ENCODE measurements at regions not wholly inside any gene's neighbourhood (a gene's known extent, or its start where the extent isn't known, plus 50 kb on each side); places are given as distances from the start of the nearest gene placed in this dataset.

DNA sequence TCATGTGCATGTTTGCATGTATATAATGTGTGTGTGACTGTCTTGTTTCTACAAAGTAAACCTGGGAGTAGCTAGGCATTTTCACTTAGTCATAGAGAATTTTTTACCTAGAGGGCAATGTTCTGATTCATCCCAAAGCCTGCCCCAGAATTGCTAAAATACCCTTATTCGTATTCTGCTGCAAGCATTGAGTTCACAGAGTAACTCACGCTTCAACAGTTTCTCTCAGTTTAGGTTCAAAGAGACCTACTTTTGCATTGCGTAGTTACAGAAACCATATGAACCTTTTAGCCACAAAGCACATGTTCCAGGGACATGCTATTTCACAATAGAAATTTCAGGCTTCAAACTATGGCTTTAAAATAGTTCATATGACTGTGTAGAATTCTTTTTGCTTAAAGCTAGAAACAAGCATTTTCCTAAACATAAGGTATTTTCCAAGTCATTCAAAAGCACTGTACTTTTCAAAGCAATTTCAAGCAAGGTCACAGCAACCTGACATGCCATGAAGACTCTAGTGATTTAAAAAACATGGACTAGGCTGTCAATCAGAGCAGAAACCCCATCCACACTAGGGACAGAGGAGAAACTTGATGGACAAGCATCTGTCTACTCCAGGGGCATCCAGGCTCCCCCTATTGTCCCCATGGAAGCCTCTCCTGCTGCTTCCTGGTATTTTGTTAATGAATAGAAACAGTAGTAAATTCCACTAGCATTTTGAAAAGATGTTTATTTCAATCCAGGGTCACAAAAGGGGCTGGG is 81.5 kb upstream of the MAPK10 start:
- no peak overlapping the region for H3K4me3 ChIP-seq (ENCODE audit: low read depth, low read length)
- TF ChIP-seq, protein P1, sequence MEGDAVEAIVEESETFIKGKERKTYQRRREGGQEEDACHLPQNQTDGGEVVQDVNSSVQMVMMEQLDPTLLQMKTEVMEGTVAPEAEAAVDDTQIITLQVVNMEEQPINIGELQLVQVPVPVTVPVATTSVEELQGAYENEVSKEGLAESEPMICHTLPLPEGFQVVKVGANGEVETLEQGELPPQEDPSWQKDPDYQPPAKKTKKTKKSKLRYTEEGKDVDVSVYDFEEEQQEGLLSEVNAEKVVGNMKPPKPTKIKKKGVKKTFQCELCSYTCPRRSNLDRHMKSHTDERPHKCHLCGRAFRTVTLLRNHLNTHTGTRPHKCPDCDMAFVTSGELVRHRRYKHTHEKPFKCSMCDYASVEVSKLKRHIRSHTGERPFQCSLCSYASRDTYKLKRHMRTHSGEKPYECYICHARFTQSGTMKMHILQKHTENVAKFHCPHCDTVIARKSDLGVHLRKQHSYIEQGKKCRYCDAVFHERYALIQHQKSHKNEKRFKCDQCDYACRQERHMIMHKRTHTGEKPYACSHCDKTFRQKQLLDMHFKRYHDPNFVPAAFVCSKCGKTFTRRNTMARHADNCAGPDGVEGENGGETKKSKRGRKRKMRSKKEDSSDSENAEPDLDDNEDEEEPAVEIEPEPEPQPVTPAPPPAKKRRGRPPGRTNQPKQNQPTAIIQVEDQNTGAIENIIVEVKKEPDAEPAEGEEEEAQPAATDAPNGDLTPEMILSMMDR (IDR thresholded peaks at IDR 0.05; ENCODE audit: low read depth, low read length, missing control alignments): no peak
- DNase-seq (ENCODE audit: low read depth): no peak

DNA sequence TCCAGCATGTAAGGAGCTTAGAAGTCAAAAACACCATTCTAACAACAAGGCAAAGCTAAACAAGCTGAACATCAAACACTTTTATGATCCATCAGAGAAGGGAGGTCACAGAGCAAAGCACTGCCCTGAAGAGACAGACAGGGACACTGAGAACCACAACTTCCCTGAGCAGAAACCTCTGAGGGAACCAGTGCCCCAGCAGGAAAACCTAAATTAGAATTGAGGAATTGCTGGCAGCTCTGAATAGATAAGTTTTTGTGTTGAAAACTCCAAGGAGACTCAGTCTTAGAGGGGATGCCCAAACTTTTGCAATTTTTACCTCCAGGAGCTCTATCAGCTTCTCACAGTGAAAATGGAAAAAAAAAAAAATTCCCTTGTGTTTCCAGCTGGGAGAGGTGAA is 83.0 kb upstream of the MAPK10 start:
- TF ChIP-seq, protein P1 (IDR thresholded peaks at IDR 0.05; ENCODE audit: low read depth, low read length, missing control alignments): no peak
- no peak for DNase-seq (ENCODE audit: low read depth)
- no peak overlapping the region for H3K4me3 ChIP-seq (ENCODE audit: low read depth, low read length)

DNA sequence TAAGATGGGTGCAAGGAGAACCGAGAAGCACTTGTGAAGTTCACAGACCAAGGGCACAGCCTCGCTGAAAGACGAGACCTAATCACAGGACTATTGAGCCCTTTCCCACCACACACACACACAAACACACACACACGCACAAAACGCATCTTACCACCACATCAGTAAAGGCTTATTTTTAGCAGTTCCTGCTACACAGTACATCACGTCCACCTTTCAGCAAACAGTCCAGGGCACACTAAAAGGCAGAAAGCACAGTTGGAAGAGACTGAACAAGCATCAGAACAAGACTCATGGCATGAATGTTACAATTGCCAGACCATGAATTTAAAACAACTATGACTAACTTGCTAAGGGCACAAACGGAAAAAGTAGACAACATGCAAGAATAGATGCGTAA is 83.6 kb upstream of the MAPK10 start:
- TF ChIP-seq, protein P1 (IDR thresholded peaks at IDR 0.05; ENCODE audit: low read depth, low read length, missing control alignments): no peak
- no peak overlapping the region for H3K4me3 ChIP-seq (ENCODE audit: low read depth, low read length)
- DNase-seq (ENCODE audit: low read depth): no peak

DNA sequence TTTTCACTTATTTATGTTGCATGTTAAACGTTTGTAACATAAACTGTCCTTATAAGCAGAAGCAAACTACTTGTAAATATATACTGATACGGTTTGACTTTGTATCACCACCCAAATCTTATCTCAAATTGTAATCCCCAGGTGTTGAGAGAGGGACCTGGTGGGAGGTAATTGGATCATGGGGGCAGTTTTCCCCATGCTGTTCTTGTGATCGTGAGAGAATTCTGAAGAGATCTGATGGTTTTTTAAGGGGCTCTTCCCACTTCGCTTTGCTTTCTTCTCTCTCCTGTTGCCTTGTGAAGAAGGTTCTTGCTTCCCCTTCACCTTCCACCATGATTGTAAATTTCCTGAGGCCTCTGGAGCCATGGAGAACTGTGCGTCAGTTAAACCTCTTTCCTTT is 87.1 kb upstream of the MAPK10 start:
- H3K4me3 ChIP-seq (ENCODE audit: low read depth, low read length): no peak overlapping the region

DNA sequence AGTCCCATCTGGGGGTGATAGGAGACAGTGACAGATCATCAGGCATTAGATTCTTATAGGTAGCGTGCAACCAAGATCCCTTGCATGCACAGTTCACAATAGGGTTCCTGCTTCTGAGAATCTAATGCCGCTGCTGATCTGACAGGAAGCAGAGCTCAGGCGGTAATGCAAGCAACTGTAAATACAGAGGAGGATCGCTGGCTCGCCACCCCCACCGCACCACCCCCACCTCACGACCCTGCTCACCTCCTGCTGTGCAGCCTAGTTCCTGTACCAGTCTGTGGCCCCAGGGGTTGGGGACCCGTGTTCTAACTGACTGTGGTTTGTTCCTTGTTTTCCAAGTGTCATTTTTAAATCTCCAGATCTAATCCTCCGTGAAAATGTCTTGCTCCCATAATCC is 89.0 kb upstream of the MAPK10 start:
- TF ChIP-seq, protein P1 (IDR thresholded peaks at IDR 0.05; ENCODE audit: low read depth, low read length, missing control alignments): no peak
- H3K4me3 ChIP-seq (ENCODE audit: low read depth, low read length): no peak overlapping the region
- DNase-seq (ENCODE audit: low read depth): no peak

More for the DNA sequence above, 87.1 kb upstream of the MAPK10 start:
- DNase-seq (ENCODE audit: low read depth): no peak
- TF ChIP-seq, protein P1 (IDR thresholded peaks at IDR 0.05; ENCODE audit: low read depth, low read length, missing control alignments): no peak

DNA sequence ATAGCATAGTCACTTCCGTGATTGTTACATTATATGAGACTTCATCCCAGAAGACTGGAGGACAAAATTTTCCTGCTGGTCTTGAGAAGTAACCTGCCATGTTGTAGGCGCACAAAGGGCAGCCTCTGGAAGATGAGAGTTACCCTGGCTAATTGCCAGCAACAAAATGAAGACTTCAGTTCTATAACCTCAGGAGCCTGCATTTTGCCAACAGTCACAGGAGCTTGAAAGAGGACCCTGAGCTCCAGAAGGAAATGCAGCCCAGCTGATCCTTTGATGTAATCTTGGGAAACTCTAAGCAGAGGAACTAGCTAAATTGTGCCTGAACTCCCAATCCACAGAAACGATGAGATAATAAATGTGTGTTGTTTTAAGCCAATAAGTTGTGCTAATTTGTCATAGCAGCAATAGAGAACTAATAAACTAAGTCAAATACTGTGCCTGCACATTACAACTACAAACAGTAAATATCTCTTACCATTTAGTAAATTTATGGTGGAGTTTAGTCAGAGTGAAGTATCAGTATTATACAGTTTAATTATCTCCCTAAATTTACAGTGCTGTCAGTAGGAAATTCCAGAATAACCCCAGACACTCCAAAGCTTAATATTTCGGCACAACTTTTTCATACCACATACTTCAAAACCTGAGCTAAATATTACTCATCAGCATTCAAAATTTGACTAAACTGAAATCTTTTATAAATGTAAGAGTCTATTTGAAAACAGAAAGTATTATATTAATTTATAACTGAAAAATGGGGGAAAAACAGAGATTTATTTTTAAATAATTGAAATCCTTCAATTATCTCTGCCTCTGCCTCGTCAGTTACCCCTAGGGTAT is 90.1 kb upstream of the MAPK10 start:
- DNase-seq (ENCODE audit: low read depth): no peak
- H3K4me3 ChIP-seq (ENCODE audit: low read depth, low read length): no peak overlapping the region
- TF ChIP-seq, protein P1 (IDR thresholded peaks at IDR 0.05; ENCODE audit: low read depth, low read length, missing control alignments): no peak
